ENCODE measurements at regions not wholly inside any gene's neighbourhood (a gene's known extent, or its start where the extent isn't known, plus 50 kb on each side); places are given as distances from the start of the nearest gene placed in this dataset.

DNA sequence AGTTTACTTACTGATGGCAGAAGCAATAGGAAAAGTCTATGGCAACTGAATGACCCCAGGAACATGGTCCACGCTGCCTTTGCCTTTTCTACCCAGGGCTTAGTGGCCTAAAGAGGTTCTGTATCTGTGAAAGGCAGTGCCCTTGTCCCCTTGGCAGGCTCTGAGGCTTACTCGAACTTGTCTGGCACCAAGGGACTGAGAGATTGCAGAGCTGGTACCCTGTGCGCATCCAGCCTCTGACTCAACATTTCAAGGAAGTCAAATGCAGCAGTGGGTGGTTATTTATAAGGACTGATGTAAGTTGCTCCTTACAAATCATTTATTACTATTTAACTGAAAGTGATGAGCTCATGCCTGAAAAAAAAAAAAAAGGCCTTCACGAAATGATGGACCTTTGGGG lies 299.9 kb upstream of the MYOCD start (continued):
- TF ChIP-seq, protein P1, sequence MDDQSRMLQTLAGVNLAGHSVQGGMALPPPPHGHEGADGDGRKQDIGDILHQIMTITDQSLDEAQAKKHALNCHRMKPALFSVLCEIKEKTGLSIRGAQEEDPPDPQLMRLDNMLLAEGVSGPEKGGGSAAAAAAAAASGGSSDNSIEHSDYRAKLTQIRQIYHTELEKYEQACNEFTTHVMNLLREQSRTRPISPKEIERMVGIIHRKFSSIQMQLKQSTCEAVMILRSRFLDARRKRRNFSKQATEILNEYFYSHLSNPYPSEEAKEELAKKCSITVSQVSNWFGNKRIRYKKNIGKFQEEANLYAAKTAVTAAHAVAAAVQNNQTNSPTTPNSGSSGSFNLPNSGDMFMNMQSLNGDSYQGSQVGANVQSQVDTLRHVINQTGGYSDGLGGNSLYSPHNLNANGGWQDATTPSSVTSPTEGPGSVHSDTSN (IDR thresholded peaks at IDR 0.05; ENCODE audit: insufficient replicate concordance, low read depth, low read length): no peak
- TF ChIP-seq BCL11A (IDR thresholded peaks at IDR 0.05; ENCODE audit: low read depth, low read length): no peak
- TF ChIP-seq NR2C2 (IDR thresholded peaks at IDR 0.05; ENCODE audit: borderline replicate concordance, control insufficient read depth, insufficient read length, low read depth): no peak

DNA sequence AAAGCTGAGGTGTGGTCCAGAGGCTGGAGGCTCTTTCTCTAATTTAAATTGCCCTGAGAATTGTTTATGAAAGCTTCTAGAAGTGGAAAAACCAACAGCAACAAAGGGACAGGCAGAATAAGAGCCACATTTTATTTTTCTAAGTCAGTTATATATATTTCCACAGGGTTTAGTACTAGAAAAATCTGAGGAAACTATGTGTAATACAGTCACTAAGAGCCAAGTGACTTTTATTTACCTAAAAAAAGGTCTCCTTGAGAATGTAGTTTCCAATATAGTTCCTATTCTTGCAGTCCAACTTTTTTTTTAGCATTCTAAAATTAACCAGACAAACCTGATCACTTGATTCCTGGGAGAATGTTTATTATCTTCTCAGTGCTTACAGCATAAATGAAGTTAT lies 296.6 kb upstream of the MYOCD start:
- Histone ChIP-seq H3K9me3 (replicated peaks; ENCODE audit: control insufficient read depth, insufficient read depth, low read length) (no peaks in the 10 kb centered on the region; the same call in 2 of the 3 replicates), H3K9ac (ENCODE audit: control insufficient read depth, insufficient read depth, low read length) (no peak overlapping the region), H3K27ac (ENCODE audit: control insufficient read depth, insufficient read depth) (no peak overlapping the region), H4K20me1 (ENCODE audit: control insufficient read depth, insufficient read depth) (no peaks in the 10 kb centered on the region), H3K4me1 (ENCODE audit: control insufficient read depth, insufficient read depth, low read length) (no peaks in the 10 kb centered on the region), H3K27me3 (replicated peaks in 1 of 2; ENCODE audit: control insufficient read depth in 2 of 2, insufficient read depth in 2 of 2, low read length in 1 of 2) (no peaks in the 10 kb centered on the region), H3K36me3 (ENCODE audit: control insufficient read depth in 2 of 2, insufficient read depth in 2 of 2, low read length in 1 of 2) (no peaks in the 10 kb centered on the region), H3K79me2 (ENCODE audit: control insufficient read depth, insufficient read depth, low read length) (no peaks in the 10 kb centered on the region), H2AFZ (ENCODE audit: control insufficient read depth, low read depth, low read length) (no peak overlapping the region), H3K4me2 (ENCODE audit: control insufficient read depth, insufficient read depth) (no peak overlapping the region), H3K4me3 (no peak overlapping the region)
- POLR2A ChIA-PET: no interaction called here
- no TSS peak for BruUV-seq (replicated peaks)
- CTCF ChIA-PET: no interaction called here
- SMC1A ChIA-PET (ENCODE audit: uncharacterized antibody, unreplicated experiment): no interaction called here
- RAD21 ChIA-PET (ENCODE audit: unreplicated experiment): no interaction called here
- TF ChIP-seq POLR2AphosphoS2 (IDR thresholded peaks at IDR 0.05; ENCODE audit: low read depth, low read length) (no peak), RFX5 (IDR thresholded peaks at IDR 0.05; ENCODE audit: low read depth, low read length) (no peak), BRCA1 (IDR thresholded peaks at IDR 0.05; ENCODE audit: low read depth, low read length) (no peak), EP300 (IDR thresholded peaks at IDR 0.05; ENCODE audit: borderline replicate concordance in 1 of 2, control insufficient read depth in 1 of 2, low read depth in 2 of 2, low read length in 2 of 2) (no peak), NFXL1 (IDR thresholded peaks at IDR 0.05; ENCODE audit: borderline replicate concordance) (no peak), SIN3A (IDR thresholded peaks at IDR 0.05; ENCODE audit: low read depth, low read length) (no peak), BACH1 (IDR thresholded peaks at IDR 0.05; ENCODE audit: borderline replicate concordance) (no peak)
- TF ChIP-seq, protein P2, sequence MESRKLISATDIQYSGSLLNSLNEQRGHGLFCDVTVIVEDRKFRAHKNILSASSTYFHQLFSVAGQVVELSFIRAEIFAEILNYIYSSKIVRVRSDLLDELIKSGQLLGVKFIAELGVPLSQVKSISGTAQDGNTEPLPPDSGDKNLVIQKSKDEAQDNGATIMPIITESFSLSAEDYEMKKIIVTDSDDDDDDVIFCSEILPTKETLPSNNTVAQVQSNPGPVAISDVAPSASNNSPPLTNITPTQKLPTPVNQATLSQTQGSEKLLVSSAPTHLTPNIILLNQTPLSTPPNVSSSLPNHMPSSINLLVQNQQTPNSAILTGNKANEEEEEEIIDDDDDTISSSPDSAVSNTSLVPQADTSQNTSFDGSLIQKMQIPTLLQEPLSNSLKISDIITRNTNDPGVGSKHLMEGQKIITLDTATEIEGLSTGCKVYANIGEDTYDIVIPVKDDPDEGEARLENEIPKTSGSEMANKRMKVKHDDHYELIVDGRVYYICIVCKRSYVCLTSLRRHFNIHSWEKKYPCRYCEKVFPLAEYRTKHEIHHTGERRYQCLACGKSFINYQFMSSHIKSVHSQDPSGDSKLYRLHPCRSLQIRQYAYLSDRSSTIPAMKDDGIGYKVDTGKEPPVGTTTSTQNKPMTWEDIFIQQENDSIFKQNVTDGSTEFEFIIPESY (IDR thresholded peaks at IDR 0.05): no peak
- ATAC-seq: no peak
- no peak for DNase-seq (ENCODE audit: low read depth, low spot score)
- in situ Hi-C loops (cut with MboI): loop anchor here (25.0 kb wide), 1 partner anchor 118 kb away; no protein-coding TSS in a partner anchor
- no peak for FAIRE-seq
- intact Hi-C loops (cut with micrococcal nuclease; ENCODE audit: unreplicated experiment): no loop called here

Measured in GM12878 (cell line).